SU-DHL-6 (cell line): ENCODE measurements at regions not wholly inside any gene's neighbourhood (a gene's known extent, or its start where the extent isn't known, plus 50 kb on each side); places are given as distances from the start of the nearest gene placed in this dataset.

ENCODE experiments used
- EZH2phosphoT487 ChIP-seq: fragments of 200-600 bp; sonication (generic), shearing (Covaris generic); conservative IDR thresholded peaks from 2 replicates; pipeline ENCODE4 v1.6.1; 2018; ENCODE audit warnings: mild to moderate bottlenecking, antibody characterized with exemption, low read length, moderate library complexity, mixed read lengths
- TF ChIP-seq, protein P1 (sequence below): fragments of 200-600 bp; sonication (generic); IDR thresholded peaks from one replicate; pipeline ENCODE4 v1.5.1; 2017; ENCODE audit warnings: antibody characterized with exemption, mild to moderate bottlenecking, low read length, moderate library complexity; ENCODE audit not compliant: insufficient read depth, poor library complexity, severe bottlenecking

DNA sequence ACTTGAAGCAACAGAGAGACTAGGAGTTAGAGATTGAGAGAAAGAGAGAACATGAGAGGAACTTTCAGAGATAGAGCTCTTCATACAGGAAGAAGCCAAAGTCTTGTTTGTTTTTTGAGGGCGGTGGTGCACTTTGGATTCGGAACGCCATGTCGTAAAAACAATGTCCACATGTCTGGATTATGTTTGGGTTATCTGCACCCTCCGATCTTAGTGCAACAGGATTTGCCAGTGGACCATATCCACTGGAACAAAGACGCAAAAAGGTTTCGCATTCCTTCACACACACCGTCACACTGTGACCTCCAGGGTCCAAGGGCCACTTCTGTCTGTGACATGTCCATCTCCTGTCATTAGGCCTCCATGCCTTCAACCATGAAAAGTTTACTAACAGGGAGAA is 141.8 kb upstream of the ATP11B start:
- TF ChIP-seq, protein P1, sequence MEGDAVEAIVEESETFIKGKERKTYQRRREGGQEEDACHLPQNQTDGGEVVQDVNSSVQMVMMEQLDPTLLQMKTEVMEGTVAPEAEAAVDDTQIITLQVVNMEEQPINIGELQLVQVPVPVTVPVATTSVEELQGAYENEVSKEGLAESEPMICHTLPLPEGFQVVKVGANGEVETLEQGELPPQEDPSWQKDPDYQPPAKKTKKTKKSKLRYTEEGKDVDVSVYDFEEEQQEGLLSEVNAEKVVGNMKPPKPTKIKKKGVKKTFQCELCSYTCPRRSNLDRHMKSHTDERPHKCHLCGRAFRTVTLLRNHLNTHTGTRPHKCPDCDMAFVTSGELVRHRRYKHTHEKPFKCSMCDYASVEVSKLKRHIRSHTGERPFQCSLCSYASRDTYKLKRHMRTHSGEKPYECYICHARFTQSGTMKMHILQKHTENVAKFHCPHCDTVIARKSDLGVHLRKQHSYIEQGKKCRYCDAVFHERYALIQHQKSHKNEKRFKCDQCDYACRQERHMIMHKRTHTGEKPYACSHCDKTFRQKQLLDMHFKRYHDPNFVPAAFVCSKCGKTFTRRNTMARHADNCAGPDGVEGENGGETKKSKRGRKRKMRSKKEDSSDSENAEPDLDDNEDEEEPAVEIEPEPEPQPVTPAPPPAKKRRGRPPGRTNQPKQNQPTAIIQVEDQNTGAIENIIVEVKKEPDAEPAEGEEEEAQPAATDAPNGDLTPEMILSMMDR: no peak
- no peak for TF ChIP-seq EZH2phosphoT487
